Activated CD4-positive, alpha-beta memory T cell treated with anti-CD3 and anti-CD28 coated beads, Interleukin-2, amount 10 ng/mL, durations not matched to agents 7 days and 5 days (primary cell): ENCODE measurements at regions not wholly inside any gene's neighbourhood (a gene's known extent, or its start where the extent isn't known, plus 50 kb on each side); places are given as distances from the start of the nearest gene placed in this dataset.

Source experiments
- CTCF ChIA-PET: fragments of 350-600 bp; sonication (Branson Sonifier 250); formaldehyde crosslinking; loops from one replicate; lab custom pipeline; 2021; ENCODE audit warnings: antibody characterized with exemption, inconsistent platforms; lab: Charles Lee
- POLR2A ChIA-PET: fragments of 350-600 bp; sonication (Branson Sonifier 250); formaldehyde crosslinking; loops from one replicate; lab custom pipeline; 2021; ENCODE audit warnings: antibody characterized with exemption; lab: Charles Lee
- DNase-seq: peaks from one replicate; pipeline ENCODE4 v3.0.0-alpha.2; 2020
- H3K27ac Mint-ChIP-seq: one replicate; pipeline ENCODE4 v1.8.0; 2021; ENCODE audit warnings: mild to moderate bottlenecking, mixed read lengths
- H3K27me3 Mint-ChIP-seq: one replicate; pipeline ENCODE4 v1.8.0; 2021; ENCODE audit warnings: mixed read lengths
- H3K36me3 Mint-ChIP-seq: one replicate; pipeline ENCODE4 v1.8.0; 2021; ENCODE audit warnings: low read depth, mixed read lengths
- H3K4me1 Mint-ChIP-seq: one replicate; pipeline ENCODE4 v1.8.0; 2021; ENCODE audit warnings: mixed read lengths
- H3K4me3 Mint-ChIP-seq: one replicate; pipeline ENCODE4 v1.8.0; 2021; ENCODE audit warnings: mild to moderate bottlenecking, mixed read lengths
- H3K9me3 Mint-ChIP-seq: one replicate; pipeline ENCODE4 v1.8.0; 2021; ENCODE audit warnings: mixed read lengths

GRCh38 chr11:44456544-44457300 is 108.7 kb upstream of the CD82 start:
- no peaks in the 10 kb centered on the region for H3K27me3 Mint-ChIP-seq
- CTCF ChIA-PET: no interaction called here

GRCh38 chr11:44457862-44458261 is 107.6 kb upstream of the CD82 start:
- Mint-ChIP-seq H3K9me3 (no peaks in the 10 kb centered on the region), H3K27ac (no peak overlapping the region), H3K36me3 (no peaks in the 10 kb centered on the region), H3K4me3 (no peak overlapping the region), H3K27me3 (no peaks in the 10 kb centered on the region), H3K4me1 (no peaks in the 10 kb centered on the region)
- DNase-seq: no peak
- CTCF ChIA-PET: no interaction called here
- POLR2A ChIA-PET: no interaction called here

More at GRCh38 chr11:44456544-44457300, 108.7 kb upstream of the CD82 start:
- Mint-ChIP-seq H3K4me3 (no peak overlapping the region), H3K36me3 (no peaks in the 10 kb centered on the region), H3K9me3 (no peaks in the 10 kb centered on the region), H3K4me1 (no peaks in the 10 kb centered on the region), H3K27ac (no peak overlapping the region)
- no peak for DNase-seq
- POLR2A ChIA-PET: no interaction called here

GRCh38 chr11:44463751-44464150 is 101.7 kb upstream of the CD82 start:
- ChIA-PET CTCF (no interaction called here), POLR2A (no interaction called here)
- Mint-ChIP-seq H3K27ac (no peak overlapping the region), H3K9me3 (peaks cover 2% of the 10 kb centered on the region), H3K36me3 (no peaks in the 10 kb centered on the region), H3K4me3 (no peak overlapping the region), H3K27me3 (no peaks in the 10 kb centered on the region), H3K4me1 (no peaks in the 10 kb centered on the region)
- DNase-seq: no peak

- Mint-ChIP-seq H3K4me1 (no peaks in the 10 kb centered on the region), H3K9me3 (peaks cover 2% of the 10 kb centered on the region), H3K4me3 (no peak overlapping the region), H3K27me3 (peaks cover 1% of the 10 kb centered on the region), H3K27ac (no peak overlapping the region), H3K36me3 (no peaks in the 10 kb centered on the region)
- DNase-seq: no peak
- ChIA-PET POLR2A (no interaction called here), CTCF (no interaction called here)
Observed at GRCh38 chr11:44464741-44465140, 100.7 kb upstream of the CD82 start.

- peaks cover 2% of the 10 kb centered on the region for H3K9me3 Mint-ChIP-seq
- ChIA-PET CTCF (no interaction called here), POLR2A (no interaction called here)
- peaks cover 4% of the 10 kb centered on the region for H3K27me3 Mint-ChIP-seq
- H3K27ac Mint-ChIP-seq: no peak overlapping the region
- H3K4me1 Mint-ChIP-seq: no peaks in the 10 kb centered on the region
- DNase-seq: no peak
- H3K36me3 Mint-ChIP-seq: no peaks in the 10 kb centered on the region
- H3K4me3 Mint-ChIP-seq: no peak overlapping the region
Observed at GRCh38 chr11:44466531-44467205, 98.8 kb upstream of the CD82 start.

GRCh38 chr11:44467413-44467812 is 98.0 kb upstream of the CD82 start:
- no peak for DNase-seq
- H3K4me3 Mint-ChIP-seq: no peak overlapping the region
- POLR2A ChIA-PET: no interaction called here
- H3K9me3 Mint-ChIP-seq: peaks cover 2% of the 10 kb centered on the region
- H3K27ac Mint-ChIP-seq: no peak overlapping the region
- no peaks in the 10 kb centered on the region for H3K36me3 Mint-ChIP-seq
- H3K27me3 Mint-ChIP-seq: peaks cover 4% of the 10 kb centered on the region
- CTCF ChIA-PET: no interaction called here
- no peaks in the 10 kb centered on the region for H3K4me1 Mint-ChIP-seq

GRCh38 chr11:44467931-44468330 is 97.5 kb upstream of the CD82 start:
- Mint-ChIP-seq H3K36me3 (no peaks in the 10 kb centered on the region), H3K9me3 (peaks cover 2% of the 10 kb centered on the region), H3K27me3 (peaks cover 4% of the 10 kb centered on the region), H3K27ac (no peak overlapping the region), H3K4me3 (no peak overlapping the region), H3K4me1 (no peaks in the 10 kb centered on the region)
- no peak for DNase-seq
- CTCF ChIA-PET: no interaction called here
- POLR2A ChIA-PET: no interaction called here

GRCh38 chr11:44468345-44468988 is 97.0 kb upstream of the CD82 start:
- H3K27me3 Mint-ChIP-seq: peaks cover 8% of the 10 kb centered on the region
- no peaks in the 10 kb centered on the region for H3K36me3 Mint-ChIP-seq

GRCh38 chr11:44469412-44469811 is 96.1 kb upstream of the CD82 start:
- H3K4me3 Mint-ChIP-seq: no peak overlapping the region
- CTCF ChIA-PET: no interaction called here
- no peak overlapping the region for H3K27ac Mint-ChIP-seq
- POLR2A ChIA-PET: no interaction called here
- H3K27me3 Mint-ChIP-seq: peaks cover 11% of the 10 kb centered on the region
- H3K9me3 Mint-ChIP-seq: peaks cover 2% of the 10 kb centered on the region
- no peaks in the 10 kb centered on the region for H3K36me3 Mint-ChIP-seq
- DNase-seq: no peak
- H3K4me1 Mint-ChIP-seq: no peaks in the 10 kb centered on the region

More at GRCh38 chr11:44468345-44468988, 97.0 kb upstream of the CD82 start:
- ChIA-PET CTCF (no interaction called here), POLR2A (no interaction called here)
- peaks cover 2% of the 10 kb centered on the region for H3K9me3 Mint-ChIP-seq
- DNase-seq: no peak
- H3K4me3 Mint-ChIP-seq: no peak overlapping the region
- H3K27ac Mint-ChIP-seq: no peak overlapping the region
- no peaks in the 10 kb centered on the region for H3K4me1 Mint-ChIP-seq

GRCh38 chr11:44470854-44471253 is 94.6 kb upstream of the CD82 start:
- DNase-seq: no peak
- Mint-ChIP-seq H3K4me3 (no peak overlapping the region), H3K27ac (no peak overlapping the region), H3K9me3 (peaks cover 2% of the 10 kb centered on the region), H3K27me3 (peaks cover 18% of the 10 kb centered on the region), H3K36me3 (no peaks in the 10 kb centered on the region), H3K4me1 (no peaks in the 10 kb centered on the region)
- POLR2A ChIA-PET: no interaction called here
- CTCF ChIA-PET: no interaction called here

GRCh38 chr11:44471603-44472002 is 93.9 kb upstream of the CD82 start:
- no peak for DNase-seq
- Mint-ChIP-seq H3K36me3 (no peaks in the 10 kb centered on the region), H3K4me1 (no peaks in the 10 kb centered on the region), H3K27me3 (peaks cover 25% of the 10 kb centered on the region), H3K4me3 (no peak overlapping the region), H3K9me3 (no peaks in the 10 kb centered on the region), H3K27ac (no peak overlapping the region)
- CTCF ChIA-PET: no interaction called here
- POLR2A ChIA-PET: no interaction called here

- Mint-ChIP-seq H3K27me3 (peaks cover 32% of the 10 kb centered on the region), H3K9me3 (no peaks in the 10 kb centered on the region), H3K36me3 (no peaks in the 10 kb centered on the region), H3K4me3 (no peak overlapping the region), H3K4me1 (no peaks in the 10 kb centered on the region), H3K27ac (no peak overlapping the region)
- ChIA-PET POLR2A (no interaction called here), CTCF (no interaction called here)
- no peak for DNase-seq
Observed at GRCh38 chr11:44472916-44473315, 92.5 kb upstream of the CD82 start.

- CTCF ChIA-PET: no interaction called here
- Mint-ChIP-seq H3K27me3 (peaks cover 35% of the 10 kb centered on the region), H3K27ac (no peak overlapping the region), H3K4me1 (no peaks in the 10 kb centered on the region), H3K9me3 (no peaks in the 10 kb centered on the region), H3K36me3 (no peaks in the 10 kb centered on the region), H3K4me3 (no peak overlapping the region)
- POLR2A ChIA-PET: no interaction called here
- DNase-seq: no peak
Observed at GRCh38 chr11:44474702-44475101, 90.8 kb upstream of the CD82 start.
